ENCODE measurements at regions not wholly inside any gene's neighbourhood (a gene's known extent, or its start where the extent isn't known, plus 50 kb on each side); places are given as distances from the start of the nearest gene placed in this dataset.

DNA sequence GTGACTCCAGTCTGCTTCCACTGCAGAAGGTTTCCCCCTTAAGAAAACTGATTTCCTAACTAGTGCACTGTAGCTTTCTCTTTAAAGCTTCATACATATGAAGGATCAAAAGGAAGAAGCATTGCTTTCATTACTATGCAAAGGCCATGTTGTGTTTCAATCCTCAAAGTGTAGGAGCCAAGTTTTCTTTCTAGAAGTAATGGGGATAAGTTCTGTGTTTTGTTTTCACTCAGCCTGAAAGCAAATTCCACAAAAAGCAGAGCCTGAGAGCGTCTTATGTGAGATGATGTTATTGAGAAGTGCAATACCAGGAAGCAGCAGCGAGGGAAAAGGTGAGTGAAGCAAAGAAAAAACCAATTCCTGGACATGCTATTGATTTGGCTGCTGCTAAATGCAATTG lies 99.7 kb downstream of the GMNC start:
- H3K27ac Mint-ChIP-seq, result no peak overlapping the region
- no peaks in the 10 kb centered on the region for H3K36me3 Mint-ChIP-seq
- TF ChIP-seq E2F1 (CRISPR knock-in tag; IDR thresholded peaks at IDR 0.05) (no peak), ATF1 (CRISPR knock-in tag; IDR thresholded peaks at IDR 0.05) (no peak), ZNF138 (CRISPR knock-in tag; conservative IDR thresholded peaks at IDR 0.05) (no peak), TEAD1 (CRISPR knock-in tag; IDR thresholded peaks at IDR 0.05) (no peak), ZNF317 (CRISPR knock-in tag; IDR thresholded peaks at IDR 0.05; ENCODE audit: borderline replicate concordance, low read depth) (no peak), PRDM15 (CRISPR knock-in tag; IDR thresholded peaks at IDR 0.05) (no peak), ZNF416 (CRISPR knock-in tag; IDR thresholded peaks at IDR 0.05) (no peak), TEAD4 (CRISPR knock-in tag; IDR thresholded peaks at IDR 0.05) (no peak), GRHL2 (CRISPR knock-in tag; IDR thresholded peaks at IDR 0.05; ENCODE audit: insufficient replicate concordance, severe bottlenecking) (no peak)
- no peaks in the 10 kb centered on the region for H3K27me3 Mint-ChIP-seq (ENCODE audit: low read depth)
- ChIA-PET POLR2A (no interaction called here), CTCF (interaction anchor here (1.0 kb wide), 1 partner anchor 62 kb away, joined by 3 read pairs; no protein-coding TSS in a partner anchor)
- H3K4me3 Mint-ChIP-seq, result no peak overlapping the region
- H3K9me3 Mint-ChIP-seq, result peaks cover 2% of the 10 kb centered on the region; the same call in 1 of the 2 replicates
- peaks cover 11% of the 10 kb centered on the region; the same call in 1 of the 2 replicates for H3K4me1 Mint-ChIP-seq
- ATAC-seq (no peak), DNase-seq (ENCODE audit: low spot score) (no peak)

DNA sequence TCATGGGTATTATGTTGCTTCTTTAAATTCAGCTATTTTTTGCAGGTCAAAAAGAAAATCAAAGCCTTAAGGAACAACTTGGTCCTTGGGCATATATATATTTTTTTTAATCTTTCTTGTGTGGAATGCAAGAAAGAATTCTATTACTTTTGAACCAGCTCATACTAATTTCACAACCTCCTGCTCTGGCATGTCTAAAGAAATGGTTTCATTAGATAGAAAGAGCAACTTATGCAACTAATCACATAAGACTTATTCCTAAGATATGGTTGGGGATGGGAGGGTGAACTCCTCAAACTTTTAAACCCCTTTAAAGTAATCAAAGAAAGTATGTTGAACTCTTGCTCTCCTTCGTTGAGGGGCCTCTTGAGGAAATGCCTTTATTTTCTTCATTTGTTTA lies 114.9 kb downstream of the GMNC start:
- H3K27me3 Mint-ChIP-seq (ENCODE audit: low read depth), result no peaks in the 10 kb centered on the region
- no peaks in the 10 kb centered on the region for H3K4me1 Mint-ChIP-seq
- 0 out of 2 replicates have a peak, but pooled peaks cover 2% of the 10 kb centered on the region for H3K9me3 Mint-ChIP-seq
- DNase-seq (ENCODE audit: low spot score) (no peak), ATAC-seq (no peak)
- ChIA-PET POLR2A (no interaction called here), CTCF (no interaction called here)
- no peaks in the 10 kb centered on the region for H3K36me3 Mint-ChIP-seq
- H3K27ac Mint-ChIP-seq, result no peak overlapping the region
- no peak overlapping the region for H3K4me3 Mint-ChIP-seq
- no peak for TF ChIP-seq TEAD1 (CRISPR knock-in tag; IDR thresholded peaks at IDR 0.05)
- TF ChIP-seq, protein P1, sequence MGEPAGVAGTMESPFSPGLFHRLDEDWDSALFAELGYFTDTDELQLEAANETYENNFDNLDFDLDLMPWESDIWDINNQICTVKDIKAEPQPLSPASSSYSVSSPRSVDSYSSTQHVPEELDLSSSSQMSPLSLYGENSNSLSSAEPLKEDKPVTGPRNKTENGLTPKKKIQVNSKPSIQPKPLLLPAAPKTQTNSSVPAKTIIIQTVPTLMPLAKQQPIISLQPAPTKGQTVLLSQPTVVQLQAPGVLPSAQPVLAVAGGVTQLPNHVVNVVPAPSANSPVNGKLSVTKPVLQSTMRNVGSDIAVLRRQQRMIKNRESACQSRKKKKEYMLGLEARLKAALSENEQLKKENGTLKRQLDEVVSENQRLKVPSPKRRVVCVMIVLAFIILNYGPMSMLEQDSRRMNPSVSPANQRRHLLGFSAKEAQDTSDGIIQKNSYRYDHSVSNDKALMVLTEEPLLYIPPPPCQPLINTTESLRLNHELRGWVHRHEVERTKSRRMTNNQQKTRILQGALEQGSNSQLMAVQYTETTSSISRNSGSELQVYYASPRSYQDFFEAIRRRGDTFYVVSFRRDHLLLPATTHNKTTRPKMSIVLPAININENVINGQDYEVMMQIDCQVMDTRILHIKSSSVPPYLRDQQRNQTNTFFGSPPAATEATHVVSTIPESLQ (CRISPR knock-in tag; IDR thresholded peaks at IDR 0.05), result no peak
- no peak for TF ChIP-seq IRF2 (CRISPR knock-in tag; IDR thresholded peaks at IDR 0.05; ENCODE audit: borderline replicate concordance, low read depth)
- no peak for TF ChIP-seq OVOL2 (CRISPR knock-in tag; IDR thresholded peaks at IDR 0.05; ENCODE audit: borderline replicate concordance)
- TF ChIP-seq, protein P2, sequence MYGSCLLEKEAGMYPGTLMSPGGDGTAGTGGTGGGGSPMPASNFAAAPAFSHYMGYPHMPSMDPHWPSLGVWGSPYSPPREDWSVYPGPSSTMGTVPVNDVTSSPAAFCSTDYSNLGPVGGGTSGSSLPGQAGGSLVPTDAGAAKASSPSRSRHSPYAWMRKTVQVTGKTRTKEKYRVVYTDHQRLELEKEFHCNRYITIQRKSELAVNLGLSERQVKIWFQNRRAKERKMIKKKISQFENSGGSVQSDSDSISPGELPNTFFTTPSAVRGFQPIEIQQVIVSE (CRISPR knock-in tag; IDR thresholded peaks at IDR 0.05; ENCODE audit: borderline replicate concordance), result no peak
- no peak for TF ChIP-seq ZNF219 (CRISPR knock-in tag; IDR thresholded peaks at IDR 0.05; ENCODE audit: borderline replicate concordance)
- TF ChIP-seq PRRX2 (CRISPR knock-in tag; IDR thresholded peaks at IDR 0.05), result no peak
- no peak for TF ChIP-seq CBFB (CRISPR knock-in tag; IDR thresholded peaks at IDR 0.05; ENCODE audit: low read depth)
- TF ChIP-seq MAX (CRISPR knock-in tag; IDR thresholded peaks at IDR 0.05), result no peak
- TF ChIP-seq, protein P3, sequence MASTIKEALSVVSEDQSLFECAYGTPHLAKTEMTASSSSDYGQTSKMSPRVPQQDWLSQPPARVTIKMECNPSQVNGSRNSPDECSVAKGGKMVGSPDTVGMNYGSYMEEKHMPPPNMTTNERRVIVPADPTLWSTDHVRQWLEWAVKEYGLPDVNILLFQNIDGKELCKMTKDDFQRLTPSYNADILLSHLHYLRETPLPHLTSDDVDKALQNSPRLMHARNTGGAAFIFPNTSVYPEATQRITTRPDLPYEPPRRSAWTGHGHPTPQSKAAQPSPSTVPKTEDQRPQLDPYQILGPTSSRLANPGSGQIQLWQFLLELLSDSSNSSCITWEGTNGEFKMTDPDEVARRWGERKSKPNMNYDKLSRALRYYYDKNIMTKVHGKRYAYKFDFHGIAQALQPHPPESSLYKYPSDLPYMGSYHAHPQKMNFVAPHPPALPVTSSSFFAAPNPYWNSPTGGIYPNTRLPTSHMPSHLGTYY (CRISPR knock-in tag; IDR thresholded peaks at IDR 0.05), result no peak
- no peak for TF ChIP-seq CTCF (IDR thresholded peaks at IDR 0.05)
- no peak for TF ChIP-seq HMGA2 (CRISPR knock-in tag; IDR thresholded peaks at IDR 0.05)
- no peak for TF ChIP-seq ETV6 (CRISPR knock-in tag; IDR thresholded peaks at IDR 0.05)
- TF ChIP-seq SP1 (CRISPR knock-in tag; conservative IDR thresholded peaks at IDR 0.05), result no peak
- TF ChIP-seq RORB (CRISPR knock-in tag; IDR thresholded peaks at IDR 0.05), result no peak
- TF ChIP-seq, protein P4, sequence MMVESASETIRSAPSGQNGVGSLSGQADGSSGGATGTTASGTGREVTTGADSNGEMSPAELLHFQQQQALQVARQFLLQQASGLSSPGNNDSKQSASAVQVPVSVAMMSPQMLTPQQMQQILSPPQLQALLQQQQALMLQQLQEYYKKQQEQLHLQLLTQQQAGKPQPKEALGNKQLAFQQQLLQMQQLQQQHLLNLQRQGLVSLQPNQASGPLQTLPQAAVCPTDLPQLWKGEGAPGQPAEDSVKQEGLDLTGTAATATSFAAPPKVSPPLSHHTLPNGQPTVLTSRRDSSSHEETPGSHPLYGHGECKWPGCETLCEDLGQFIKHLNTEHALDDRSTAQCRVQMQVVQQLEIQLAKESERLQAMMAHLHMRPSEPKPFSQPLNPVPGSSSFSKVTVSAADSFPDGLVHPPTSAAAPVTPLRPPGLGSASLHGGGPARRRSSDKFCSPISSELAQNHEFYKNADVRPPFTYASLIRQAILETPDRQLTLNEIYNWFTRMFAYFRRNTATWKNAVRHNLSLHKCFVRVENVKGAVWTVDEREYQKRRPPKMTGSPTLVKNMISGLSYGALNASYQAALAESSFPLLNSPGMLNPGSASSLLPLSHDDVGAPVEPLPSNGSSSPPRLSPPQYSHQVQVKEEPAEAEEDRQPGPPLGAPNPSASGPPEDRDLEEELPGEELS (CRISPR knock-in tag; IDR thresholded peaks at IDR 0.05), result no peak

Measured in WTC11 (cell line).